HUES48 (cell line): ENCODE measurements at regions not wholly inside any gene's neighbourhood (a gene's known extent, or its start where the extent isn't known, plus 50 kb on each side); places are given as distances from the start of the nearest gene placed in this dataset.

Experiments
- H3K27ac ChIP-seq: one replicate; pipeline ENCODE4 v1.7.0; 2013; ENCODE audit warnings: low read depth, low read length, inconsistent platforms
- H3K27me3 ChIP-seq: 2 replicates; pipeline ENCODE4 v1.6.1; 2013; ENCODE audit warnings: mild to moderate bottlenecking, low read length; ENCODE audit not compliant: control insufficient read depth, insufficient read depth
- H3K36me3 ChIP-seq: 2 replicates; pipeline ENCODE4 v1.6.1; 2013; ENCODE audit warnings: low read length; ENCODE audit not compliant: control insufficient read depth, insufficient read depth
- H3K4me1 ChIP-seq: 2 replicates; pipeline ENCODE4 v1.6.1; 2013; ENCODE audit warnings: mild to moderate bottlenecking, low read length; ENCODE audit not compliant: control insufficient read depth, insufficient read depth
- H3K4me3 ChIP-seq: 2 replicates; pipeline ENCODE4 v1.5.1; 2013; ENCODE audit warnings: mild to moderate bottlenecking, low read depth, low read length
- H3K9ac ChIP-seq: 2 replicates; pipeline ENCODE4 v1.6.1; 2013; ENCODE audit warnings: mild to moderate bottlenecking, low read depth, low read length, moderate library complexity
- H3K9me3 ChIP-seq: 2 replicates; pipeline ENCODE4 v1.6.1; 2013; ENCODE audit warnings: low read length; ENCODE audit not compliant: control insufficient read depth, insufficient read depth

GRCh38 chr11:82176365-82176764 is 557.3 kb downstream of the FAM181B start:
- H3K4me3 ChIP-seq = no peak overlapping the region
- no peak overlapping the region for H3K9ac ChIP-seq
- no peak overlapping the region for H3K27ac ChIP-seq
- no peaks in the 10 kb centered on the region for H3K4me1 ChIP-seq
- H3K27me3 ChIP-seq = no peaks in the 10 kb centered on the region
- peaks cover 7% of the 10 kb centered on the region for H3K9me3 ChIP-seq
- H3K36me3 ChIP-seq = no peaks in the 10 kb centered on the region

GRCh38 chr11:82174610-82175009 is 559.1 kb downstream of the FAM181B start:
- no peaks in the 10 kb centered on the region for H3K27me3 ChIP-seq

GRCh38 chr11:82146789-82147188 is 586.9 kb downstream of the FAM181B start:
- Histone ChIP-seq H3K9me3 (no peaks in the 10 kb centered on the region), H3K36me3 (no peaks in the 10 kb centered on the region), H3K9ac (no peak overlapping the region), H3K27ac (no peak overlapping the region), H3K4me1 (no peaks in the 10 kb centered on the region; the same call in 1 of the 2 replicates), H3K4me3 (no peak overlapping the region), H3K27me3 (no peaks in the 10 kb centered on the region)

More at GRCh38 chr11:82174610-82175009, 559.1 kb downstream of the FAM181B start:
- no peaks in the 10 kb centered on the region for H3K9me3 ChIP-seq
- H3K4me1 ChIP-seq = no peaks in the 10 kb centered on the region
- H3K9ac ChIP-seq = no peak overlapping the region
- no peaks in the 10 kb centered on the region for H3K36me3 ChIP-seq
- H3K4me3 ChIP-seq = no peak overlapping the region
- no peak overlapping the region for H3K27ac ChIP-seq

- Histone ChIP-seq H3K9ac (no peak overlapping the region), H3K36me3 (no peaks in the 10 kb centered on the region), H3K9me3 (no peaks in the 10 kb centered on the region), H3K4me1 (no peaks in the 10 kb centered on the region), H3K4me3 (no peak overlapping the region), H3K27me3 (no peaks in the 10 kb centered on the region), H3K27ac (no peak overlapping the region)
These were observed 614.7 kb downstream of the FAM181B start for GRCh38 chr11:82118946-82119345.

- H3K4me1 ChIP-seq = no peaks in the 10 kb centered on the region
- no peaks in the 10 kb centered on the region for H3K9me3 ChIP-seq
- H3K9ac ChIP-seq = no peak overlapping the region
- H3K27me3 ChIP-seq = no peaks in the 10 kb centered on the region
- H3K36me3 ChIP-seq = no peaks in the 10 kb centered on the region
- no peak overlapping the region for H3K4me3 ChIP-seq
- H3K27ac ChIP-seq = no peak overlapping the region
These were observed 616.3 kb downstream of the FAM181B start for GRCh38 chr11:82117362-82117761.

- H3K4me1 ChIP-seq = no peaks in the 10 kb centered on the region
- no peaks in the 10 kb centered on the region for H3K9me3 ChIP-seq
- no peak overlapping the region for H3K27ac ChIP-seq
- H3K36me3 ChIP-seq = no peaks in the 10 kb centered on the region
- no peak overlapping the region for H3K9ac ChIP-seq
- H3K27me3 ChIP-seq = no peaks in the 10 kb centered on the region
- no peak overlapping the region for H3K4me3 ChIP-seq
These were observed 628.2 kb downstream of the FAM181B start for GRCh38 chr11:82105331-82105998.

- Histone ChIP-seq H3K9ac (no peak overlapping the region), H3K4me1 (no peaks in the 10 kb centered on the region), H3K4me3 (no peak overlapping the region), H3K27ac (no peak overlapping the region), H3K27me3 (no peaks in the 10 kb centered on the region), H3K36me3 (no peaks in the 10 kb centered on the region), H3K9me3 (no peaks in the 10 kb centered on the region)
These were observed 640.8 kb downstream of the FAM181B start for GRCh38 chr11:82092904-82093303.

GRCh38 chr11:82089426-82089825 is 644.2 kb downstream of the FAM181B start:
- Histone ChIP-seq H3K27me3 (no peaks in the 10 kb centered on the region), H3K27ac (no peak overlapping the region), H3K4me1 (peaks cover 7% of the 10 kb centered on the region; the same call in 1 of the 2 replicates), H3K9ac (no peak overlapping the region), H3K36me3 (no peaks in the 10 kb centered on the region), H3K4me3 (no peak overlapping the region), H3K9me3 (no peaks in the 10 kb centered on the region)

GRCh38 chr11:82085493-82085892 is 648.2 kb downstream of the FAM181B start:
- peaks cover 24% of the 10 kb centered on the region; the same call in 1 of the 2 replicates for H3K4me1 ChIP-seq

GRCh38 chr11:82082976-82083375 is 650.7 kb downstream of the FAM181B start:
- no peak overlapping the region; the same call in 1 of the 2 replicates for H3K9ac ChIP-seq
- H3K4me3 ChIP-seq = no peak overlapping the region
- no peaks in the 10 kb centered on the region for H3K27me3 ChIP-seq
- H3K4me1 ChIP-seq = peaks cover 38% of the 10 kb centered on the region
- H3K27ac ChIP-seq = no peak overlapping the region
- no peaks in the 10 kb centered on the region for H3K9me3 ChIP-seq
- no peaks in the 10 kb centered on the region for H3K36me3 ChIP-seq

More at GRCh38 chr11:82085493-82085892, 648.2 kb downstream of the FAM181B start:
- Histone ChIP-seq H3K9me3 (no peaks in the 10 kb centered on the region), H3K36me3 (no peaks in the 10 kb centered on the region), H3K27ac (no peak overlapping the region), H3K4me3 (no peak overlapping the region), H3K9ac (no peak overlapping the region), H3K27me3 (no peaks in the 10 kb centered on the region)

- H3K27ac ChIP-seq = no peak overlapping the region
These were observed 653.5 kb downstream of the FAM181B start for GRCh38 chr11:82080160-82080559.

More at GRCh38 chr11:82080160-82080559, 653.5 kb downstream of the FAM181B start:
- H3K27me3 ChIP-seq = no peaks in the 10 kb centered on the region
- no peak overlapping the region for H3K4me3 ChIP-seq
- peaks cover 42% of the 10 kb centered on the region for H3K4me1 ChIP-seq
- no peaks in the 10 kb centered on the region for H3K36me3 ChIP-seq
- no peak overlapping the region for H3K9ac ChIP-seq
- no peaks in the 10 kb centered on the region for H3K9me3 ChIP-seq
